K562 (cell line): ENCODE measurements at regions not wholly inside any gene's neighbourhood (a gene's known extent, or its start where the extent isn't known, plus 50 kb on each side); places are given as distances from the start of the nearest gene placed in this dataset.

Experiments
- ATAC-seq: fragments of 200-7000 bp; cut with Tn5 transposase; 3 replicates; pipeline ENCODE4 v1.9.1; 2020; ENCODE audit warnings: moderate library complexity
- BruUV-seq: library from RNA; stranded (reverse); fragments of 400-500 nt; replicated peaks from 2 replicates; lab custom pipeline; 2021; lab: Mats Ljungman, UMichigan
- CTCF ChIA-PET: fragments of 300-600 bp; formaldehyde crosslinking; extraction: SDS; loops from one replicate; lab custom pipeline; 2021; ENCODE audit warnings: low intra/inter-chr PET ratio; lab: Yijun Ruan, JAX
- POLR2A ChIA-PET: fragments of 300-600, 350-650 bp; sonication (Branson Sonifier 250); formaldehyde crosslinking; extraction: SDS; loops from one replicate; lab custom pipeline; 2021; ENCODE audit warnings: antibody characterized with exemption, inconsistent platforms; lab: Yijun Ruan, JAX
- DNase-seq, 4 experiments: peaks; one replicate each; pipeline versions ENCODE4 v3.0.0 to v3.0.0-alpha.2; 2011 to 2018; ENCODE audit warnings: low spot score in 3 of 4, mixed read lengths in 3 of 4; ENCODE audit errors: extremely low read depth in 1 of 4
- FAIRE-seq: peaks from 2 replicates; lab custom pipeline; 2011; peaks lifted over from hg19 to GRCh38; lab: Jason Lieb, UNC
- H2AFZ ChIP-seq: 2 replicates; pipeline ENCODE4 v1.6.0; 2011; ENCODE audit warnings: low read depth, low read length, control low read depth, inconsistent platforms
- H3K27ac ChIP-seq: fragments of 200-600 bp; 3 replicates; pipeline ENCODE4 v1.8.0; 2011; ENCODE audit warnings: low read depth, mild to moderate bottlenecking, control low read depth, inconsistent platforms, low read length, moderate library complexity, mixed read lengths; ENCODE audit errors: extremely low read depth
- H3K27me3 ChIP-seq, 2 experiments: fragments of 300-600 bp in 1 of 2; 2 replicates in 1 of 2; 3 replicates in 1 of 2; pipeline versions ENCODE4 v1.6.0 to v1.8.0; 2011; ENCODE audit warnings: inconsistent platforms in 2 of 2, low read length in 2 of 2, mild to moderate bottlenecking in 1 of 2, mixed read lengths in 1 of 2, moderate library complexity in 1 of 2; ENCODE audit not compliant: control insufficient read depth in 2 of 2, insufficient read depth in 2 of 2
- H3K36me3 ChIP-seq: fragments of 300-600 bp; 3 replicates; pipeline ENCODE4 v1.8.0; 2011; ENCODE audit warnings: mild to moderate bottlenecking, low read length, inconsistent platforms; ENCODE audit not compliant: control insufficient read depth, insufficient read depth
- H3K4me1 ChIP-seq, 2 experiments: fragments of 200-600 bp in 1 of 2; replicated peaks in 1 of 2; 2 replicates in 1 of 2; 3 replicates in 1 of 2; pipeline versions ENCODE4 v1.5.1 to v1.8.0; 2011; ENCODE audit warnings: inconsistent platforms in 2 of 2, low read length in 2 of 2, mild to moderate bottlenecking in 1 of 2, mixed read lengths in 1 of 2, moderate library complexity in 1 of 2; ENCODE audit not compliant: control insufficient read depth in 2 of 2, insufficient read depth in 2 of 2
- H3K4me2 ChIP-seq: 2 replicates; pipeline ENCODE4 v1.6.1; 2011; ENCODE audit warnings: low read length, control low read depth, inconsistent platforms, mixed read lengths; ENCODE audit not compliant: insufficient read depth
- H3K4me3 ChIP-seq: fragments of 200-600 bp; sonication (generic), shearing (Covaris generic); 2 replicates; pipeline ENCODE4 v1.5.1; 2016; ENCODE audit warnings: control low read depth, inconsistent platforms
- H3K79me2 ChIP-seq: fragments of 200-600 bp; 3 replicates; pipeline ENCODE4 v1.8.0; 2011; ENCODE audit warnings: low read length, inconsistent platforms; ENCODE audit not compliant: control insufficient read depth, insufficient read depth
- H3K9ac ChIP-seq, 2 experiments: 2 replicates each; pipeline versions ENCODE4 v1.6.0 to v1.6.1; 2011; ENCODE audit warnings: low read depth in 2 of 2, low read length in 2 of 2, control low read depth in 1 of 2, inconsistent platforms in 1 of 2, mild to moderate bottlenecking in 1 of 2, mixed read lengths in 1 of 2; ENCODE audit not compliant: insufficient read depth in 1 of 2
- H3K9me1 ChIP-seq: one replicate; pipeline ENCODE4 v1.6.0; 2011; ENCODE audit warnings: inconsistent platforms, mild to moderate bottlenecking, low read length, moderate library complexity; ENCODE audit not compliant: control insufficient read depth, insufficient read depth
- H3K9me3 ChIP-seq: replicated peaks from 2 replicates; pipeline ENCODE4 v1.5.1; 2011; ENCODE audit warnings: low read depth, low read length, inconsistent platforms; ENCODE audit not compliant: control insufficient read depth, insufficient read depth
- H4K20me1 ChIP-seq: replicated peaks from 2 replicates; pipeline ENCODE4 v1.6.1; 2011; ENCODE audit warnings: low read length, inconsistent platforms, mixed read lengths; ENCODE audit not compliant: control insufficient read depth, insufficient read depth
- CREB1 ChIP-seq, 2 experiments: sonication (generic) in 1 of 2; formaldehyde crosslinking in 1 of 2; IDR thresholded peaks; 2 replicates each; pipeline versions ENCODE4 v1.6.1 to v1.8.0; 2012 to 2022; ENCODE audit warnings: inconsistent platforms in 1 of 2, mild to moderate bottlenecking in 1 of 2, missing genetic modification reagents in 1 of 2, moderate library complexity in 1 of 2
- DNMT1 ChIP-seq: fragments of 450-650 bp; IDR thresholded peaks from 2 replicates; pipeline ENCODE4 v1.6.1; 2016; ENCODE audit warnings: antibody characterized with exemption, mild to moderate bottlenecking
- GTF2B ChIP-seq: IDR thresholded peaks from 2 replicates; pipeline ENCODE4 v1.6.1; 2011; ENCODE audit not compliant: insufficient read length; ENCODE audit errors: extremely low read depth
- NR2C2 ChIP-seq, 2 experiments: fragments of 200-800 bp in 1 of 2; sonication (Bioruptor generic) in 1 of 2; sonication (generic) in 1 of 2; formaldehyde crosslinking in 1 of 2; IDR thresholded peaks; 2 replicates each; pipeline versions ENCODE4 v1.6.1 to v1.8.0; 2016 to 2022; ENCODE audit warnings: mild to moderate bottlenecking in 1 of 2, missing compliant biosample characterization in 1 of 2, missing genetic modification characterization in 1 of 2, missing genetic modification reagents in 1 of 2
- POLR2G ChIP-seq: fragments of 200-400 bp; formaldehyde crosslinking; IDR thresholded peaks from 2 replicates; pipeline ENCODE4 v1.6.1; 2017; ENCODE audit warnings: low read depth, mild to moderate bottlenecking, antibody characterized with exemption, low read length, moderate library complexity
- RBM39 ChIP-seq: fragments of 200-400 bp; formaldehyde crosslinking; optimal IDR thresholded peaks from 2 replicates; pipeline ENCODE3; 2018; ENCODE audit warnings: low read depth, low read length
- TCF7 ChIP-seq: sonication (generic); IDR thresholded peaks from 2 replicates; pipeline ENCODE4 v1.6.1; 2016; ENCODE audit warnings: antibody characterized with exemption, borderline replicate concordance
- ZNF316 ChIP-seq: fragments of 450-650 bp; IDR thresholded peaks from 2 replicates; pipeline ENCODE4 v1.6.1; 2016
- ZNF398 ChIP-seq: fragments of 250-450 bp; sonication (Bioruptor Pico); IDR thresholded peaks from 2 replicates; pipeline ENCODE4 v1.8.0; 2021; ENCODE audit warnings: moderate library complexity, mild to moderate bottlenecking, inconsistent platforms
- ZNF75A ChIP-seq: fragments of 450-650 bp; formaldehyde crosslinking; IDR thresholded peaks from 2 replicates; pipeline ENCODE4 v1.4.0; 2020; ENCODE audit warnings: mild to moderate bottlenecking
- WGBS: fragments of 100-300 bp; shearing (Covaris generic); methylation state at CpG from one replicate; pipeline ENCODE4 v1.1.6; 2016; ENCODE audit warnings: low coverage, mixed read lengths; ENCODE audit not compliant: insufficient coverage; ENCODE audit errors: missing lambda C conversion rate; 5-methylcytosine and 5-hydroxymethylcytosine counted together
- in situ Hi-C: fragments of 300-500 bp; cut with MboI; formaldehyde crosslinking; loops from 4 replicates; pipeline ENCODE4 v1.15.0; 2018; ENCODE audit warnings: inconsistent platforms, mixed read lengths
- intact Hi-C: fragments of 100-400 bp; cut with micrococcal nuclease; formaldehyde crosslinking; loops from 2 replicates; pipeline ENCODE4 v1.14.2; 2022
- TF ChIP-seq, protein P1 (sequence below): fragments of 450-650 bp; IDR thresholded peaks from 2 replicates; pipeline ENCODE4 v1.6.1; 2016; ENCODE audit warnings: borderline replicate concordance

DNA sequence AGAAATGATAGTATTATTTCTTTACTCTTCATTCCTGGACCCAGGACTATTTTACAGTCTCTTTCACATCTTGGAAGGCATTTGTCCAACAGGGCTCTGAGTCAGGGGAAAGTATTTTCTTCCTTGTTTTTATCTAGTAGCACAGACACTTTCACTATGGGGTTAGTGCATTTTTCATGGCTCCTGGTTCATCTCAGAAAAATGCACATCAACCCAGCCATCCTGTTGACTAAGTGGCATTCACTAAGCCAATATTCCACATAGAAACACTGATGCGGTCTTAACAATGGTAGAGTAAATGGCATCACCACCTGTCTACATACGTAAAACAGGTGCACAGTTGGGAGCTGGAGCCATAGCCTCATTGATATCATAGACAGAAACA is 87.4 kb upstream of the C1orf21 start:
- no peaks in the 10 kb centered on the region; a peak in 1 of 5 replicates for H3K27me3 ChIP-seq
- 0% methylated on average over 2 of the region's 2 CpGs for WGBS
- H3K9me3 ChIP-seq, result no peaks in the 10 kb centered on the region
- H3K36me3 ChIP-seq, result no peaks in the 10 kb centered on the region
- no TSS peak for BruUV-seq
- H3K79me2 ChIP-seq, result no peaks in the 10 kb centered on the region
- POLR2A ChIA-PET, result interaction anchor here (0.8 kb wide), 1 partner anchor 8 kb away, joined by 3 read pairs; no protein-coding TSS in a partner anchor
- no peak overlapping the region for H3K27ac ChIP-seq
- H3K4me3 ChIP-seq, result no peak overlapping the region
- DNase-seq (no peak), FAIRE-seq (no peak), ATAC-seq (no peak)
- H4K20me1 ChIP-seq, result no peaks in the 10 kb centered on the region
- H3K4me2 ChIP-seq, result no peak overlapping the region
- H3K9me1 ChIP-seq, result no peaks in the 10 kb centered on the region
- no peak overlapping the region for H3K9ac ChIP-seq
- H2AFZ ChIP-seq, result no peak overlapping the region
- no peak for TF ChIP-seq TCF7
- TF ChIP-seq GTF2B, result no peak
- no peak for TF ChIP-seq NR2C2 (CRISPR knock-in tag; IDR thresholded peaks at IDR 0.05)
- TF ChIP-seq NR2C2 (tag; IDR thresholded peaks at IDR 0.05), result no peak
- TF ChIP-seq, protein P1, sequence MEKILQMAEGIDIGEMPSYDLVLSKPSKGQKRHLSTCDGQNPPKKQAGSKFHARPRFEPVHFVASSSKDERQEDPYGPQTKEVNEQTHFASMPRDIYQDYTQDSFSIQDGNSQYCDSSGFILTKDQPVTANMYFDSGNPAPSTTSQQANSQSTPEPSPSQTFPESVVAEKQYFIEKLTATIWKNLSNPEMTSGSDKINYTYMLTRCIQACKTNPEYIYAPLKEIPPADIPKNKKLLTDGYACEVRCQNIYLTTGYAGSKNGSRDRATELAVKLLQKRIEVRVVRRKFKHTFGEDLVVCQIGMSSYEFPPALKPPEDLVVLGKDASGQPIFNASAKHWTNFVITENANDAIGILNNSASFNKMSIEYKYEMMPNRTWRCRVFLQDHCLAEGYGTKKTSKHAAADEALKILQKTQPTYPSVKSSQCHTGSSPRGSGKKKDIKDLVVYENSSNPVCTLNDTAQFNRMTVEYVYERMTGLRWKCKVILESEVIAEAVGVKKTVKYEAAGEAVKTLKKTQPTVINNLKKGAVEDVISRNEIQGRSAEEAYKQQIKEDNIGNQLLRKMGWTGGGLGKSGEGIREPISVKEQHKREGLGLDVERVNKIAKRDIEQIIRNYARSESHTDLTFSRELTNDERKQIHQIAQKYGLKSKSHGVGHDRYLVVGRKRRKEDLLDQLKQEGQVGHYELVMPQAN, result no peak
- TF ChIP-seq ZNF75A (CRISPR knock-in tag), result no peak
- TF ChIP-seq DNMT1, result no peak
- no peak for TF ChIP-seq RBM39
- no peak for TF ChIP-seq ZNF398
- no peak for TF ChIP-seq CREB1 (IDR thresholded peaks at IDR 0.05)
- no peak for TF ChIP-seq CREB1 (CRISPR knock-in tag; IDR thresholded peaks at IDR 0.05)
- TF ChIP-seq ZNF316, result no peak
- no peak for TF ChIP-seq POLR2G
- intact Hi-C loops, result no loop called here
- in situ Hi-C loops, result no loop called here
- CTCF ChIA-PET, result no interaction called here
- H3K4me1 ChIP-seq, result no peaks in the 10 kb centered on the region; a peak in 1 of 5 replicates
